ENCODE measurements at regions not wholly inside any gene's neighbourhood (a gene's known extent, or its start where the extent isn't known, plus 50 kb on each side); places are given as distances from the start of the nearest gene placed in this dataset.

GRCh38 chrX:112901869-112902725 lies 61.5 kb upstream of the AMOT start:
- no peak for DNase-seq (ENCODE audit: low spot score)

- no peak for DNase-seq (ENCODE audit: low spot score)
Measured at GRCh38 chrX:112896051-112896450, 55.4 kb upstream of the AMOT start.
